Activated CD4-positive, alpha-beta T cell treated with anti-CD3 and anti-CD28 coated beads, Interleukin-2, amount 50 U/mL, for 4 hours (primary cell): ENCODE measurements at regions not wholly inside any gene's neighbourhood (a gene's known extent, or its start where the extent isn't known, plus 50 kb on each side); places are given as distances from the start of the nearest gene placed in this dataset.

Source experiments
- DNase-seq, 2 experiments: peaks; one replicate each; pipeline ENCODE4 v3.0.0-alpha.2; 2020

- DNase-seq, result no peak
Measured at GRCh38 chr13:106295971-106296370, 239.5 kb downstream of the EFNB2 start.

GRCh38 chr13:106291006-106291405 lies 244.5 kb downstream of the EFNB2 start:
- no peak for DNase-seq

GRCh38 chr13:106287351-106287750 lies 248.1 kb downstream of the EFNB2 start:
- no peak for DNase-seq

DNA sequence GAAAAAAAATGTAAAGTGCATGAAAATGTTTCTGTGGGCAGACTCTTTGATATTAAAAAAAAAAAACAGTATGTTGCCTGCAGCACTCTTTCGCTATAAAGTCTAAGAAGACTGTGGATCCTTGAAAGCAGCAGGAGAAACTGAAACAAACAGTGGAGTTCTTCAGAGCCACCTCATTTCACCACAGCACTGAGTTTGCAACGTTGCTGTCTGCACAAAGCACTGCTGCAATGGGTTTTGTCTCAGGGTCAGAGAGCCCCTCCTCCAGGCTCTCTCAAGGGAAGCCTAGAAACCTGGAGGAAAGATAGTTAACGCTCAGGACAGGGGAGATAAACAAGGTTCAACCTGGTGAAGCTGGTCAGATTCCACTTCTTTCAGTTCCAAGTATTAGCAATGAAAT lies 248.7 kb downstream of the EFNB2 start:
- DNase-seq, result no peak

DNA sequence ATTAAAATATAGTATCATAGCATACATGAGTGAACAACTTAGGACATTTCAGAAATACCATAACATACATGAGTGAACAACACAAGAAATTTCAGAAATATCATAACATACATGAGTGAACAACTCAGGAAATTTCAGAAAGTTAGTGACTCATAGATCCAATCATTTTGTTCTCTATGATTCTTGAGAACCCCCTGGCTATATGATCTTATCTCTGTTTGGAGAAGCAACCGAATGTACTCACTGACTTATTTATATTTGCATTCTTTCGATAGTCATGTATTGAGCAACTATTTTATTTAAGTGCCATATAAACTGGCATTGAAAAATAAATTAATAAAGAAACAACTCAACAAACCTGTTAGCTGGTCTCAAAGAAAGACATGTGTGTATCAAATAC lies 251.1 kb downstream of the EFNB2 start:
- no peak for DNase-seq

- no peak for DNase-seq
Measured at GRCh38 chr13:106281426-106281825, 254.0 kb downstream of the EFNB2 start.

DNA sequence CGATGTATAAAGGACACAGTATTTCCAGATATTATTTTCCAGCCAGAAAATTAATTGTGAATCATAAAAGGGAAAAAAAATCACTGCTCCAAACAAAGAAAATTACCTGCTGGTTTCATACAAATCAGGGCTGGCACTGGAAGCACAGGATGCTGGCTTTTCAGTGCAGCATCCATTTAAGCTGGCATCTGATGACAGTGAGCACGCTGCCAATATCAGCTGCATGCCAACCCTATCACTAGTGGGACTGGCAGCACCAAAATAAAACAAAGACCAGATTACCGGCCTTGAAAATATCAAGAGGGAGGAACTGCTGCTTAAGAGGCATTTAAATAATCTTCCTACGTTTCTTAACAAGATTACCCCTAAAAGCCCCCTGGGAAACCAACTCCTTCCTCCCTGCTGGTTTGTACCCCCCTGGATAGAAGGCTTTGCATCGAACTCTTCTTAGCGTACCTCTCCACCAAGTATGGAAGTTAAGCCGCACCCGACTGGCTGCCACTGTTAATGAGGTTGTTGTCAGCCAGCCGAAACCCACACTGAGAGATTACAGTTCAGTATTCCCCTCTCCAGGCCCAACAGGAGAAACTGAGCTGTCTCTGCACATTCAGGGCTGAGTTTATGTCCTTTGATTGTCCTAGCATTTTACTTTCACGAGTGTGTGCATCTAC lies 257.8 kb downstream of the EFNB2 start:
- no peak for DNase-seq

GRCh38 chr13:106276876-106277275 lies 258.6 kb downstream of the EFNB2 start:
- no peak for DNase-seq

DNA sequence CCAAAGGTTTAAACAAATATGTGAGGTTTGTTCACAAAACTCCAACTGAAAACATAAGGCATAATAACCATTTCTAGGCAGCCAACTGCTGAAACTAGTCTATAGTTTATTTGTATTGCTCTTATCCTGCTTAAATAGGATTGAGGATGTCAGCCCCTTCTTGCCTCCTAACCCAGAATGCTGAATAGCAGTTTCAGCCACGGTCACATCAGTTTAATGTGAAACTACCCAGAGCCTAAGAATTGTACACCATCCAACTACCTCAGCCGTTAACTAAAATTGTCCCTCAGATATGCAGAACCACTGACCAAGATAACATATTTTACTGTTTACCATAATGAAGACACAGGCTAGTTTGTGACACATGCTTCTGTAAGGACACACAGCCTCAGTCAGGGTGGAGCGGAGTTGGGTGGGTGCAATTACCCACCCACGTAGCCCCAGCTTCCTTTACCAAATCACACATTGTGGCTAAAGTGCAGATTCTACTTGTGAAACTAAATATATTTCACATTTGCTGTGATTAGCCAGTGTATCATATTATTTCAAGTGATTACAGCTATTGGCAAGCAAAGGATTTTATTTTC lies 259.9 kb downstream of the EFNB2 start:
- DNase-seq, result no peak

GRCh38 chr13:106274551-106275203 lies 260.8 kb downstream of the EFNB2 start:
- DNase-seq, result no peak

GRCh38 chr13:106263801-106264200 lies 271.7 kb downstream of the EFNB2 start:
- DNase-seq, result no peak

DNA sequence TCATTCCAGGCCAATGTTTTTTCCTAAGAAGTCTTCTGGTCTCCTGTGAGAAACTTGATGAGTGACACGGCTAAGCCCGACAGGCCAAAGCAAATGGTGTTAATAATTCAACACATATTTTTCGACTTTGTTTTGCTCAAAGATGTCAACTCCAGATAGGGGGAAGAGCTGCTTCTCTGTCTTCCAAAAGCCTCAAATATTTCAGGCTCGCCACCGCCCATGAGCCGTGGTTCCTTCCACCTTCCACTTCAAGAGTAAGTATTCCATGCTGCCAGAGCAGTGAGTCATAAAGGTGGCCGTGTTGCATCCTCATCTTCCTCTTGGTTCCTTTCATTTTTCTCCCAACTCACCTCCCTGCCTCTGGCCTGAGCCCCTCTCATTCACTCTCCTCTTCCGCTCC lies 272.6 kb downstream of the EFNB2 start:
- DNase-seq, result no peak

DNA sequence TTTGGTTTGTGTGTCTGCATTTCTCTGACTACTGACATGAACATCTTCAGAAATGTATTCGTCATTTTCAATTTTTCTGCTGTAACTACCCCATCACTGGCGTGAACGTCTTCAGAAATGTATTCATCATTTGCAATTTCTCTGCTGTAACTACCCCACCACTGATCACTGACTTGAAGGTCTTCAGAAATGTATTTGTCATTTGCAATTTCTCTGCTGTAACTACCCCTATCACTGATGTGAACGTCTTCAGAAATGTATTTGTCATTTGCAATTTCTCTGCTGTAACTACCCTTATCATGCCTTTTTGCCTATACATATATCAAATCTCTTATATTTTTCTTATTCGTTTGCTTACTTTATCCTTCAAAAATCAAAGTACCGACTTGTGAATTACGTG lies 274.0 kb downstream of the EFNB2 start:
- no peak for DNase-seq

DNA sequence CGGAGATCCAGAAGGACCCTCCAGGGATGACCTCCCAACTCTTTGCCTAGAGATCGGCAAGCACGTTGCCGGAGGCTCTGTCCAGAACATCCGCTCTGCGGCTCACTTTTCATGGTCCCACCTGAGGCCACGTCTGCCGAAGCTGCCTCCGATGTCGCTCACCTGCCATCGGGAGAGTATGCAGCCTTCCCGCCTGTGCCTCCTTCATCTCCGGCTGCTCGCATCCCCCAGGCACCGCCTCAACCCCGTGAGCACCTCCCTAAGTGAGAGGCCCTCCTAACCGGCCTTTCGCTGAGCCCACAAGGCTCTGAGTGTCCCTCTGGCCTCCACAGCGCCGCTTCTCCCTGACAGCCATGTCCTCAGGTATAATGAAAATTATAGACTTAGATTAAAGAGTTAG lies 275.1 kb downstream of the EFNB2 start:
- no peak for DNase-seq

- DNase-seq, result no peak
Measured at GRCh38 chr13:106259928-106260327, 275.5 kb downstream of the EFNB2 start.

DNA sequence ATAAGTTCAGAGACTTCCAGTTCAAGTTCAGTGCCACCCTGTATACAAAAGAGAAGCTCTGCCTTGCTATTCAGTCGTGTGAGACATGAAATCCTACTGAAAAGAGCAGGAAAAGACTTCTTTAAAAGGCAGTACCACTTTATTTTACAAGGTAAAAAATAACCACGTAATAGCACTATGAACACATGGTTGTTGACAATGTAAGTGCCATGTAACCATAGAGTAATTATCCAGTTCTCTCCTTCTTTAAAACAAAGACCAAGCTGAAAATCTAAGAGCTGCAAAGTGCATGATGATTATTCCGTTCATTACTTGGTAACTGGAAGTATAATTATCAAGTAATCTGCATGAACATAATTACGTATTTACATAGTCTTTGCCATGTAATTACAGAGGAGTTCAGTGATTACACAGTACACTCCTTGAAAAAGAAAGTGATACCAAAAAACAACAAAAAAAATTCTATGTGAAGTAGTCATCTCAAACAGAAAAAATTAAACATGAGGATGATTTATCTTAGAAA lies 288.7 kb downstream of the EFNB2 start:
- no peak for DNase-seq

DNA sequence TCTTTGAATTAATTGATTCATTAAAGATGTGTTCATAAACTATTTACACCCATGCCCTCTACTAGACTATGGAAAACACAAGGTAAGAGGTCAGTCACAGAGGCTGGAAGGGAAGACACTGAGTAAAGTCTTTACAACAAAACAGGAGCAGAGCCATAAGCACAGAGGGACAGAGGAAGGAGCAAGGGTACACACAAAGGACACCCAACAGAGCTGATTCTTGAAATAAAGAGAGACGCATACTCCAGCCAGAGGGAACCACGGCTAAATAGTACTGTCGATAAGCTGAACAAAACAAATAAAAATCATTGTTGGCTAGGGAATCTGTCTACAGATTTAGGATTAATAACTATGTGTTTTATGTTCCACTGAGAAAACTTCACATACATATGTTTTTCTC lies 289.2 kb downstream of the EFNB2 start:
- DNase-seq, result no peak

DNA sequence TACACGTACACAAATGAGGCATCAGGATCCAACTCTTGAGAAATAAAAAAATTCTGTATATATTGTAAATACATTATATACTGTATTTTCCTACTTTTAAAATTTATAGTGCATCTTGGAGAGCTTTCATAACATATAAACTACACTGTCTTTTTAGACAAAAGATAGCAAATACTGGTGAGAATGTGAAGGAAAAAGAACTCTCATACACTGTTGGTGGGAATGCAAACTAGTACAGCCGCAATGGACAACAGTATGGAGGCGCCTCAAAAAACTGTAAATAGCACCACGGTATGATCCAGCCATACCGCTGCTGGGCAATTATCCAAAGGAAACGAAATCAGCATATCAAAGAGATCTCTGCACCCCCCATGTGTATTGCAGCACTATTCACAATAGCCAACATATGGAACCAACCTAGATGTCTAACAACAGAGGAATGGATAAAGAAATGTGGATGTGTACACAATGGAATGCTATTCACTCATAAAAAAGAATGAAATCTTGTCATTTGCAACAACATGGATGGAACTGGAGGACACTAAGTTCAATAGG lies 292.4 kb downstream of the EFNB2 start:
- no peak for DNase-seq

DNA sequence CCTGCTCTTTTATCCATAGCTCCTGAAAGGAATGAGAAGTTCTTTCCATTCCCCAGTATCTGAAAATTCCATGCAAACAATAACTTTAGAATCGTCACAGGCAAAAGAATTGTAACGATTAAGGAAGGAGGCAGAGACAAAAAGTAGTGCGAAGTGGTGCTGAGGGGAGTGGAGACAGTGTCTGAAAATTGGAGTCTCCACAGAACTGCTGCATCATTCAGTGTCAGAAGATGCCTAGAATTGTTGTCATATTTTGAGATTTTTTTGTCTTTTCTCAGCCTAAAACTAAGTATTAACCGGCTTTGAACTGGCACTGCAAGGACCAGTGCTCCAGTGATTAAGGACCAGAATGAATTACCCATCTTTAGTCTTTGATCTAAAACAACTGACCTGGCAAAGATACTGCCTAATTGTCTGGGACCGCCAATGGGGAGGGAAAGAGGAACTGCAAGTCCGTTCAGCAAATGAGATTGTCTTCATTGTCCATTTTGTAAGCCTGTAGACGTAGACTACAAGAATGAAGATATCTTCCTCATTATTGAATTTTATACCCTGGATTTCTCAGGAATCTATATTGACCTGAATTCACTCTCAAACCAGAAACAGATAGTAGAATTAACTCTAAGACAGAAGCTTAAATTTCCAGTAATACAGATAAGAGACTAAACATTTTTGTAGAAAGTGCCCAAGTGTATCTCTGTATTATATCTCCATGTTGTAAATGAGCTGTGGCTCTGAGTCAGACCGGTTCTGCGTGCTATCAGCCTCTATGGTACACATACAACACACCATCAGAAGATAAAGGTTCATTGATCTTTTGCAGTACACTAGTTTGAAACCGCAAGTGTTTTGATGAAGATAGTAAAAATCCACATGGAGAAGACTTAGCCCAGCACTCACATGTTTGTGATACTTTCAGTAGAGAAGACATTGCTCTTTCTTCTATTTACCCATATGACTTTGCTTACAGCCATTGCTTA lies 293.2 kb downstream of the EFNB2 start:
- no peak for DNase-seq

- DNase-seq, result no peak
Measured at GRCh38 chr13:106238690-106239089, 296.8 kb downstream of the EFNB2 start.

DNA sequence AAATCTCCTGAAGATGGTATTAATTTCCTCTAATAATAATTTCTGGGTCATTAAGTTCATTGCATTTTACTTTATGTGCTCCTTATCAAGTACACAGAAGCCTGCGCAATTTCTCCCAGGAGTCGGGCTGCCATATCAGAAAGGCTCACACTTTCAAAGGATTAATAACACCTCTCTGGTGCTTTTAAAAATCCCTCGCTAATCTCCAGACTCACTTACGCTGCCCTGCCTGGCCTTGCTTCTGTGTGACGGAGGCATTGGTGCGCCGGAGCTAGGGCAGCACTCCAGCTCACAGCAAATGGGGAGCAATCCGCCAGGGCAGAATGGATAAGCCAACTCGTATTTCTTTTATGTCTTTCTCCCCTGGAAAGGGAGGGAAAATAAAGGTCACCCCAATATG lies 300.8 kb downstream of the EFNB2 start:
- no peak for DNase-seq

DNA sequence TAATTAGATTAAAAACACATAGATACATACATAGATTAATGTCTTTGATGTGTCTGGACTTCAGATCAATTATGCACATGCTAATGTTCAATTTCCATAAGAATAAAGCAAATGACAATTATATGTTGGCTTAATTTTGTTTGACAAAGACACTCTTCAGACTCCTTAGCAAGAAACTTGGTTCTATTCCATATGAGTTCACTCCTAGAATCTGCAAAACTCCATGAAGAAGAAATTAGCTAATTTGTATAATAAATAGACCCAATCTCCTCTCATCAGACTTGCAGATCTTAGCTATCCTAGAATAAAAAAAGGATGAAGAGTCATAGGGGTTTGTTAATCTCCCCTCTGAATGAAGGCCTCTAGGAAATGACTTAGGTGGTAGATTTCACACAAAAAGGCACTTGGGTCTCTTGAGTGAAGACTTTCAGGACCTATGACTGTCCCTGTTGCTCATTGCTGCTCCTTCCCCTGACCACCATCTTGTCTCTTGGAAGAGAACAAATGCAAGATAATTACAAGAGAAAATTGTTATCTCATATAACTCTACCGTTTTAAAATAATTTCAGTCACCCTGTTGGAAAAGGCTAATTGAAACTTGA lies 302.2 kb downstream of the EFNB2 start:
- DNase-seq, result no peak
